DOHH2 (cell line): ENCODE measurements at regions not wholly inside any gene's neighbourhood (a gene's known extent, or its start where the extent isn't known, plus 50 kb on each side); places are given as distances from the start of the nearest gene placed in this dataset.

ENCODE experiments used
- H3F3A ChIP-seq: fragments of 200-600 bp; sonication (generic), shearing (Covaris generic); 2 replicates; pipeline ENCODE4 v1.6.0; 2016; ENCODE audit warnings: antibody characterized with exemption, mild to moderate bottlenecking; ENCODE audit not compliant: control insufficient read depth, insufficient read depth
- H3K27ac ChIP-seq: fragments of 200-600 bp; sonication (generic); 2 replicates; pipeline ENCODE4 v1.5.1; 2014; ENCODE audit warnings: low read depth, mild to moderate bottlenecking, low read length, moderate library complexity
- H3K27me3 ChIP-seq: fragments of 200-600 bp; sonication (generic); 2 replicates; pipeline ENCODE4 v1.6.1; 2014; ENCODE audit warnings: mild to moderate bottlenecking, low read length, mixed read lengths; ENCODE audit not compliant: control insufficient read depth
- H3K36me3 ChIP-seq: fragments of 200-600 bp; sonication (generic); 2 replicates; pipeline ENCODE4 v1.6.1; 2014; ENCODE audit warnings: mild to moderate bottlenecking, low read length, moderate library complexity, mixed read lengths; ENCODE audit not compliant: control insufficient read depth
- H3K4me1 ChIP-seq: fragments of 200-600 bp; sonication (generic); 2 replicates; pipeline ENCODE4 v1.6.1; 2014; ENCODE audit warnings: mild to moderate bottlenecking, low read length, mixed read lengths; ENCODE audit not compliant: control insufficient read depth
- H3K4me2 ChIP-seq: fragments of 200-600 bp; sonication (generic); 2 replicates; pipeline ENCODE4 v1.6.0; 2014; ENCODE audit warnings: mild to moderate bottlenecking, low read length, moderate library complexity
- H3K4me3 ChIP-seq: fragments of 200-600 bp; sonication (generic); 2 replicates; pipeline ENCODE4 v1.5.1; 2014; ENCODE audit warnings: mild to moderate bottlenecking, low read length, mixed read lengths
- H3K79me2 ChIP-seq: fragments of 200-600 bp; sonication (generic); 2 replicates; pipeline ENCODE4 v1.6.1; 2014; ENCODE audit warnings: mild to moderate bottlenecking, low read length, mixed read lengths; ENCODE audit not compliant: control insufficient read depth
- H3K9me2 ChIP-seq: fragments of 200-600 bp; sonication (generic); replicated peaks from 2 replicates; pipeline ENCODE4 v1.6.1; 2014; ENCODE audit warnings: mild to moderate bottlenecking, low read length, mixed read lengths; ENCODE audit not compliant: control insufficient read depth
- H3K9me3 ChIP-seq: fragments of 200-600 bp; sonication (generic); 2 replicates; pipeline ENCODE4 v1.6.1; 2014; ENCODE audit warnings: antibody characterized with exemption, low read length, mixed read lengths; ENCODE audit not compliant: control insufficient read depth, insufficient read depth
- H4K20me1 ChIP-seq: fragments of 200-600 bp; sonication (generic); 2 replicates; pipeline ENCODE4 v1.6.0; 2014; ENCODE audit warnings: low read depth, mild to moderate bottlenecking, antibody characterized with exemption, low read length, moderate library complexity; ENCODE audit not compliant: control insufficient read depth, insufficient read depth
- CTCF ChIP-seq: fragments of 200-600 bp; sonication (generic); IDR thresholded peaks from one replicate; pipeline ENCODE4 v1.5.1; 2014; ENCODE audit warnings: antibody characterized with exemption, mild to moderate bottlenecking, low read depth, low read length; ENCODE audit not compliant: poor library complexity, severe bottlenecking
- EZH2phosphoT487 ChIP-seq: fragments of 200-600 bp; sonication (generic); IDR thresholded peaks from 2 replicates; pipeline ENCODE4 v1.6.1; 2017; ENCODE audit warnings: borderline replicate concordance, mild to moderate bottlenecking, antibody characterized with exemption, low read length, moderate library complexity, mixed read lengths

GRCh38 chr10:130659528-130659927 lies 523.3 kb downstream of the GLRX3 start:
- H3K9me3 ChIP-seq = no peaks in the 10 kb centered on the region

GRCh38 chr10:130660266-130660665 lies 524.1 kb downstream of the GLRX3 start:
- TF ChIP-seq CTCF (no peak), EZH2phosphoT487 (no peak)
- H3K36me3 ChIP-seq = no peaks in the 10 kb centered on the region
- no peaks in the 10 kb centered on the region for H3K79me2 ChIP-seq
- no peaks in the 10 kb centered on the region for H4K20me1 ChIP-seq
- no peaks in the 10 kb centered on the region for H3F3A ChIP-seq
- H3K9me3 ChIP-seq = peaks cover under 1% of the 10 kb centered on the region; the same call in 1 of the 2 replicates
- no peaks in the 10 kb centered on the region for H3K4me1 ChIP-seq
- no peak overlapping the region for H3K4me2 ChIP-seq
- no peak overlapping the region for H3K27ac ChIP-seq
- H3K27me3 ChIP-seq = no peaks in the 10 kb centered on the region
- no peaks in the 10 kb centered on the region for H3K9me2 ChIP-seq
- no peak overlapping the region for H3K4me3 ChIP-seq

More at GRCh38 chr10:130659528-130659927, 523.3 kb downstream of the GLRX3 start:
- TF ChIP-seq CTCF (no peak), EZH2phosphoT487 (no peak)
- Histone ChIP-seq H3K9me2 (no peaks in the 10 kb centered on the region), H3K4me3 (no peak overlapping the region), H3K4me1 (no peaks in the 10 kb centered on the region), H3K36me3 (no peaks in the 10 kb centered on the region), H3K27me3 (no peaks in the 10 kb centered on the region), H4K20me1 (no peaks in the 10 kb centered on the region), H3K4me2 (no peak overlapping the region), H3K79me2 (no peaks in the 10 kb centered on the region), H3K27ac (no peak overlapping the region), H3F3A (no peaks in the 10 kb centered on the region)

- Histone ChIP-seq H4K20me1 (no peaks in the 10 kb centered on the region), H3K9me3 (peaks cover 3% of the 10 kb centered on the region; the same call in 1 of the 2 replicates), H3K4me2 (no peak overlapping the region), H3K4me3 (no peak overlapping the region), H3K27ac (no peak overlapping the region), H3K27me3 (no peaks in the 10 kb centered on the region), H3K9me2 (no peaks in the 10 kb centered on the region), H3K79me2 (no peaks in the 10 kb centered on the region), H3K36me3 (no peaks in the 10 kb centered on the region), H3K4me1 (no peaks in the 10 kb centered on the region), H3F3A (no peaks in the 10 kb centered on the region)
- TF ChIP-seq EZH2phosphoT487 = no peak
- TF ChIP-seq CTCF = no peak
These were observed 525.2 kb downstream of the GLRX3 start for GRCh38 chr10:130661419-130661818.

GRCh38 chr10:130662775-130663174 lies 526.6 kb downstream of the GLRX3 start:
- Histone ChIP-seq H3K9me3 (peaks cover 3% of the 10 kb centered on the region; the same call in 1 of the 2 replicates), H3K4me1 (no peaks in the 10 kb centered on the region), H3K36me3 (no peaks in the 10 kb centered on the region), H3K9me2 (no peaks in the 10 kb centered on the region), H3K27me3 (no peaks in the 10 kb centered on the region), H3F3A (no peaks in the 10 kb centered on the region), H4K20me1 (no peaks in the 10 kb centered on the region), H3K4me3 (no peak overlapping the region), H3K27ac (no peak overlapping the region), H3K79me2 (no peaks in the 10 kb centered on the region), H3K4me2 (no peak overlapping the region)
- TF ChIP-seq EZH2phosphoT487 (no peak), CTCF (no peak)
